Transverse colon (tissue), 4 donors: ENCODE measurements at regions not wholly inside any gene's neighbourhood (a gene's known extent, or its start where the extent isn't known, plus 50 kb on each side); places are given as distances from the start of the nearest gene placed in this dataset.

Experiments used
- DNase-seq: peaks from one replicate; pipeline ENCODE4 v3.0.0-alpha.2; 2019
- H3K27ac ChIP-seq, 4 donors: fragments of 200-600 bp; sonication (generic); 2 replicates each; pipeline ENCODE4 v1.5.1; 2016 to 2018; ENCODE audit warnings: inconsistent platforms in 4 of 4
- H3K27me3 ChIP-seq: fragments of 200-600 bp; sonication (generic); 2 replicates; pipeline ENCODE4 v1.5.1; 2017; ENCODE audit warnings: inconsistent platforms
- H3K36me3 ChIP-seq, 4 donors: fragments of 200-600 bp; sonication (generic); 2 replicates each; pipeline ENCODE4 v1.5.1; 2017 to 2019; ENCODE audit warnings: inconsistent platforms in 4 of 4
- H3K4me1 ChIP-seq, 4 donors: fragments of 200-600 bp; sonication (generic); 2 replicates each; pipeline ENCODE4 v1.5.1; 2017 to 2020; ENCODE audit warnings: inconsistent platforms in 4 of 4
- H3K4me3 ChIP-seq, 4 donors: fragments of 200-600 bp; sonication (generic); 1 replicate in 1 of 4; 2 replicates in 3 of 4; pipeline versions ENCODE4 v1.5.1 to v1.6.1; 2017 to 2019; ENCODE audit warnings: inconsistent platforms in 4 of 4
- H3K9me3 ChIP-seq, 2 donors: fragments of 200-600 bp; sonication (generic); 2 replicates each; pipeline ENCODE4 v1.5.1; 2017 to 2019; ENCODE audit warnings: inconsistent platforms in 2 of 2
- EP300 ChIP-seq: sonication (generic); formaldehyde crosslinking; IDR thresholded peaks from one replicate; pipeline ENCODE4 v1.6.1; 2017; ENCODE audit warnings: antibody characterized with exemption, low read depth
- POLR2A ChIP-seq: fragments of 450-650 bp; IDR thresholded peaks from one replicate; pipeline ENCODE4 v1.6.1; 2016; ENCODE audit warnings: antibody characterized with exemption, mild to moderate bottlenecking, moderate library complexity
- POLR2AphosphoS5 ChIP-seq, 3 donors: sonication (generic); formaldehyde crosslinking; IDR thresholded peaks; one replicate each; pipeline ENCODE4 v1.6.1; 2016; ENCODE audit warnings: antibody characterized with exemption in 3 of 3
- WGBS, 2 donors: methylation state at CpG; one replicate each; pipeline ENCODE4 v1.1.5; 2018; ENCODE audit warnings: low coverage in 1 of 2; 5-methylcytosine and 5-hydroxymethylcytosine counted together
- in situ Hi-C, 4 donors: fragments of 200-750 bp; cut with MboI; loops; one replicate each; pipeline versions ENCODE4 v1.15.0 to v1.15.1; 2017; ENCODE audit warnings: low sequenced_read_pairs in 3 of 4, low pct_ligation_motif_present in 1 of 4, low pct_unique_long_range_greater_than_20kb in 1 of 4
- intact Hi-C: fragments of 100-400 bp; cut with DNase I; formaldehyde crosslinking; loops from one replicate; pipeline ENCODE4 v1.15.1; 2023; ENCODE audit warnings: low total_unique reads
- TF ChIP-seq, protein P1 (sequence below), 5 experiments: fragments of 200-600 bp in 3 of 5; fragments of 450-650 bp in 2 of 5; sonication (generic) in 3 of 5; IDR thresholded peaks; 1 replicate in 2 of 5; 2 replicates in 3 of 5; pipeline ENCODE4 v1.5.1; 2016 to 2017; ENCODE audit warnings: antibody characterized with exemption in 5 of 5, inconsistent platforms in 3 of 5, mild to moderate bottlenecking in 2 of 5, moderate library complexity in 1 of 5

DNA sequence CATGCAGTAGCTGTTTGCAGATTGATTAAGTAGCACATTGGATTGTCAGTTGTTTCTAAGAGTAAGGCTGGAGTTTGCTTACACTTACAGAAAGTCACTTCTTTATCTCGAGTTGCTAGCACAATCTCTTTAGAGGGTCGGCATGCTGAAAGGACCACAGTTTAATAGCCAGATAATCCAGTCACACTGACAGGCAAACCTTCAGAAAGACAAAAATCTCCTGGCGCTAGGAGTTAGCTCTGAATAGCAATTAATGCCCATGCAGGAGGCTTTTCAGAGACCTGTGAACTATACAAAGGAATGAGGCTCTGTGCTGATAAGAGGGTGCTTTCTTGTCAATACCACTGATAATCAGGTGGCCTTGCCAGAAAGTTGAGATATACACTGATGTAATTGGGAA is 1043.0 kb downstream of the AACS start:
- DNase-seq, result no peak
- no peaks in the 10 kb centered on the region for H3K4me1 ChIP-seq
- H3K36me3 ChIP-seq, result no peaks in the 10 kb centered on the region
- H3K27ac ChIP-seq, result no peak overlapping the region
- WGBS, 2 donors, result 45 to 64% methylated on average over 3 of the region's 3 CpGs
- H3K9me3 ChIP-seq, result no peaks in the 10 kb centered on the region
- no peaks in the 10 kb centered on the region for H3K27me3 ChIP-seq
- intact Hi-C loops (no loop called here), in situ Hi-C loops (no loop called here)
- TF ChIP-seq EP300 (no peak), POLR2A (no peak), POLR2AphosphoS5 (IDR thresholded peaks at IDR 0.05) (no peak)
- TF ChIP-seq, protein P1, sequence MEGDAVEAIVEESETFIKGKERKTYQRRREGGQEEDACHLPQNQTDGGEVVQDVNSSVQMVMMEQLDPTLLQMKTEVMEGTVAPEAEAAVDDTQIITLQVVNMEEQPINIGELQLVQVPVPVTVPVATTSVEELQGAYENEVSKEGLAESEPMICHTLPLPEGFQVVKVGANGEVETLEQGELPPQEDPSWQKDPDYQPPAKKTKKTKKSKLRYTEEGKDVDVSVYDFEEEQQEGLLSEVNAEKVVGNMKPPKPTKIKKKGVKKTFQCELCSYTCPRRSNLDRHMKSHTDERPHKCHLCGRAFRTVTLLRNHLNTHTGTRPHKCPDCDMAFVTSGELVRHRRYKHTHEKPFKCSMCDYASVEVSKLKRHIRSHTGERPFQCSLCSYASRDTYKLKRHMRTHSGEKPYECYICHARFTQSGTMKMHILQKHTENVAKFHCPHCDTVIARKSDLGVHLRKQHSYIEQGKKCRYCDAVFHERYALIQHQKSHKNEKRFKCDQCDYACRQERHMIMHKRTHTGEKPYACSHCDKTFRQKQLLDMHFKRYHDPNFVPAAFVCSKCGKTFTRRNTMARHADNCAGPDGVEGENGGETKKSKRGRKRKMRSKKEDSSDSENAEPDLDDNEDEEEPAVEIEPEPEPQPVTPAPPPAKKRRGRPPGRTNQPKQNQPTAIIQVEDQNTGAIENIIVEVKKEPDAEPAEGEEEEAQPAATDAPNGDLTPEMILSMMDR (IDR thresholded peaks at IDR 0.05), result no peak
- no peak overlapping the region for H3K4me3 ChIP-seq

- H3K27me3 ChIP-seq, result no peaks in the 10 kb centered on the region
- WGBS, 2 donors, result 77 to 82% methylated on average over 1 of the region's 1 CpG
- DNase-seq, result no peak
- H3K36me3 ChIP-seq, result no peaks in the 10 kb centered on the region
- intact Hi-C loops, result no loop called here
- TF ChIP-seq, protein P1 (IDR thresholded peaks at IDR 0.05), result no peak
- TF ChIP-seq EP300 (no peak), POLR2AphosphoS5 (IDR thresholded peaks at IDR 0.05) (peak in 1 of 3 donors; percentile 25), POLR2A (no peak)
- no peaks in the 10 kb centered on the region for H3K9me3 ChIP-seq
- H3K4me3 ChIP-seq, result no peak overlapping the region
- no peaks in the 10 kb centered on the region for H3K4me1 ChIP-seq
- no peak overlapping the region for H3K27ac ChIP-seq
- in situ Hi-C loops, result no loop called here
Observed at GRCh38 chr12:126112141-126112540, 1046.9 kb downstream of the AACS start.

DNA sequence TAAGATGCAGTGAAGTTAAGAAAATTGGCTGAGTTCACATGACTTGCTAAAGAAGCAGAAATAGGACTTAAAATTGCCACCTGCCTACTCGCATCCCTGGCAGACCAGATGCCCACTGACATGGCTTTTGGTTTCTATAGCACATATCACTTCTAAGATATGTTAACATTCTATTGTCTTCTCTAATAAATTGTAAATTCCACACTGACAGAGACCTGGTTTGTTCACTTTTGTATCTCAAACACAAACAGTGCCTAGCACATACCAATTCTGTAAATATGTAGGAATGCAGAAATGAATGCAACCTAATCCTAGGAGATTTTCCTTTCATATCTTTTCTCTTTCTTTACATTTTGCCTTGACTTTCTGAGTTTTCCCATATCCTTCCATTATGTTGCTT is 1047.6 kb downstream of the AACS start:
- WGBS, 2 donors, result 83 to 86% methylated on average over 1 of the region's 1 CpG
- Histone ChIP-seq H3K9me3 (no peaks in the 10 kb centered on the region), H3K4me3 (no peak overlapping the region), H3K4me1 (no peaks in the 10 kb centered on the region), H3K27me3 (no peaks in the 10 kb centered on the region), H3K27ac (no peak overlapping the region), H3K36me3 (no peaks in the 10 kb centered on the region)
- no peak for DNase-seq
- in situ Hi-C loops (no loop called here), intact Hi-C loops (no loop called here)
- TF ChIP-seq, protein P1 (IDR thresholded peaks at IDR 0.05), result no peak
- TF ChIP-seq POLR2A, result no peak
- no peak for TF ChIP-seq EP300

- no peaks in the 10 kb centered on the region for H3K27me3 ChIP-seq
- intact Hi-C loops (no loop called here), in situ Hi-C loops (no loop called here)
- no peak for DNase-seq
- no peaks in the 10 kb centered on the region for H3K36me3 ChIP-seq
- H3K9me3 ChIP-seq, result no peaks in the 10 kb centered on the region
- H3K27ac ChIP-seq, result no peak overlapping the region
- H3K4me1 ChIP-seq, result no peaks in the 10 kb centered on the region
- no peak overlapping the region for H3K4me3 ChIP-seq
- TF ChIP-seq POLR2AphosphoS5 (IDR thresholded peaks at IDR 0.05), result peak in 2 of 3 donors; percentile 52 to 58
- TF ChIP-seq, protein P1 (IDR thresholded peaks at IDR 0.05), result no peak
- WGBS, 2 donors, result 39 to 56% methylated on average over 5 of the region's 5 CpGs
Observed at GRCh38 chr12:126114441-126114840, 1049.2 kb downstream of the AACS start.
